ENCODE measurements at regions not wholly inside any gene's neighbourhood (a gene's known extent, or its start where the extent isn't known, plus 50 kb on each side); places are given as distances from the start of the nearest gene placed in this dataset.

- TF ChIP-seq CTCF (IDR thresholded peaks at IDR 0.05) (no peak), POLR2A (IDR thresholded peaks at IDR 0.05) (no peak)
These were observed 187.5 kb upstream of the HES1 start for GRCh38 chr3:193948459-193948858.

Measured in esophagus squamous epithelium (tissue), 4 donors.